HL-60 (cell line): ENCODE measurements at regions not wholly inside any gene's neighbourhood (a gene's known extent, or its start where the extent isn't known, plus 50 kb on each side); places are given as distances from the start of the nearest gene placed in this dataset.

Source experiments
- DNase-seq, 2 experiments: peaks; one replicate each; pipeline ENCODE4 v3.0.0-alpha.2; 2010 to 2020; ENCODE audit warnings: low read depth in 1 of 2, low spot score in 1 of 2
- H3K27ac ChIP-seq: fragments of 250-450 bp; sonication (Bioruptor Pico); replicated peaks from 2 replicates; pipeline ENCODE4 v1.5.1; 2020; ENCODE audit warnings: mild to moderate bottlenecking, moderate library complexity
- H3K27me3 ChIP-seq: fragments of 250-450 bp; sonication (Bioruptor Pico); 2 replicates; pipeline ENCODE4 v1.5.1; 2021; ENCODE audit warnings: mild to moderate bottlenecking, moderate library complexity; ENCODE audit not compliant: insufficient read depth, poor library complexity, severe bottlenecking
- H3K4me3 ChIP-seq: replicated peaks from 2 replicates; pipeline ENCODE4 v1.5.1; 2011; ENCODE audit warnings: mild to moderate bottlenecking, control low read depth, low read length; ENCODE audit not compliant: insufficient read depth
- CTCF ChIP-seq: IDR thresholded peaks from one replicate; pipeline ENCODE4 v1.5.1; 2011; ENCODE audit warnings: low read length, control low read depth, inconsistent platforms; ENCODE audit not compliant: insufficient read depth
- GABPA ChIP-seq: IDR thresholded peaks from 2 replicates; pipeline ENCODE4 v1.6.1; 2012; ENCODE audit warnings: low read depth
- POLR2AphosphoS5 ChIP-seq: IDR thresholded peaks from 2 replicates; pipeline ENCODE4 v1.6.1; 2012; ENCODE audit warnings: low read depth
- REST ChIP-seq: IDR thresholded peaks from 2 replicates; pipeline ENCODE4 v1.6.1; 2012; ENCODE audit warnings: low read depth; ENCODE audit not compliant: insufficient replicate concordance
- SPI1 ChIP-seq: IDR thresholded peaks from 2 replicates; pipeline ENCODE4 v1.6.1; 2012; ENCODE audit warnings: low read depth, mild to moderate bottlenecking, borderline replicate concordance

- Histone ChIP-seq H3K27ac (no peak overlapping the region), H3K4me3 (no peak overlapping the region), H3K27me3 (no peaks in the 10 kb centered on the region)
- TF ChIP-seq GABPA (no peak), REST (no peak), SPI1 (no peak), POLR2AphosphoS5 (no peak), CTCF (no peak)
- no peak for DNase-seq
These were observed 127.8 kb upstream of the SSTR1 start for GRCh38 chr14:38079886-38080285.

DNA sequence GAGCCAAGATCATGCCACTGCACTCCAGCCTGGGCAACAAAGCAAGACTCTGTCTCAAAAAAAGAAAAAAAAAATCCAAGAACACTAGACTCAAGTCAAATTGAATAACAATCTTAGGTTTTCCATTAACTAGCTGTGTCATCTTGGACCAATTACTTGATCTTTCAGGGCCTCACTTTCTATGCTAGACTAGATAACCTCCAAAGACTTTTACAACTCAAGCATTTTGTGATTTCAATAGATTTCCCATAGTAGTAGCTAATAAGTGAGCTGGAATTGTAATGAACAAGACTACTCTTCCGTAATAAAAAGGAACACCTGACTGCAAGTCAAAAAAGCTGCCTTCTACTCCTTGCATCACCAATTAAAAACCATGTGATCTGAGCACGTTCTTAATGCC is 127.0 kb upstream of the SSTR1 start:
- TF ChIP-seq POLR2AphosphoS5: no peak
- TF ChIP-seq GABPA: no peak
- no peak for TF ChIP-seq CTCF
- TF ChIP-seq REST: no peak
- TF ChIP-seq SPI1: no peak
- no peak overlapping the region for H3K27ac ChIP-seq
- no peak overlapping the region for H3K4me3 ChIP-seq

DNA sequence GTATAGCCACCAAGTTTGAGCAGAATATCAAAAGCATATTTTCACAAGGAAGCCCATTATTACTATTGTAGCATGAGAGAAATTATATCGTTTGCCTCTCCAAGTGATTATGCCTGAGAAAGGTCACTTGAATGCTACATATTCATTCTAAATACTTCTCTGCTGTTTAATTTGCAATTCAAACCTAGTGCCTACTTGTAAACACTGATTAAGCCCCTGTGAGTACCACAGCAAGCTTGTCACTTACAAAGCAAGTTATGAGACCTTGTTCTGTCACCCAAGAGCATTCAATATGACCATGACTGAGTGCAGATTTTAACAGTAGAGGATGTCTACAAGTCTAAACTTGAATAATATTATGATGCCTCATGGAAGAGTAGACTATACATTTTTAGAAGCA is 124.7 kb upstream of the SSTR1 start:
- H3K4me3 ChIP-seq: no peak overlapping the region
- TF ChIP-seq POLR2AphosphoS5 (no peak), GABPA (no peak), SPI1 (no peak), CTCF (no peak), REST (no peak)
- DNase-seq: no peak
- no peak overlapping the region for H3K27ac ChIP-seq
- H3K27me3 ChIP-seq: no peaks in the 10 kb centered on the region

More for the DNA sequence above, 127.0 kb upstream of the SSTR1 start:
- no peak for DNase-seq
- H3K27me3 ChIP-seq: no peaks in the 10 kb centered on the region
